Esophagus muscularis mucosa (tissue), 4 donors: ENCODE measurements at regions not wholly inside any gene's neighbourhood (a gene's known extent, or its start where the extent isn't known, plus 50 kb on each side); places are given as distances from the start of the nearest gene placed in this dataset.
A peak's percentile ranks its signal among the peaks of the same experiment; 100 is the strongest.

Experiments used
- DNase-seq: peaks from one replicate; pipeline ENCODE4 v3.0.0-alpha.2; 2017; ENCODE audit errors: extremely low spot score
- H3K27ac ChIP-seq, 4 donors: fragments of 200-600 bp; sonication (generic); replicated peaks in 1 of 4; 1 replicate in 3 of 4; 2 replicates in 1 of 4; pipeline ENCODE4 v1.5.1; 2016 to 2019; ENCODE audit warnings: mild to moderate bottlenecking in 1 of 4
- H3K27me3 ChIP-seq, 4 donors: fragments of 200-600 bp; sonication (generic); one replicate each; pipeline versions ENCODE4 v1.5.1 to v1.6.0; 2016 to 2019
- H3K36me3 ChIP-seq, 4 donors: fragments of 200-600 bp; sonication (generic); one replicate each; pipeline ENCODE4 v1.5.1; 2016 to 2019
- H3K4me1 ChIP-seq, 4 donors: fragments of 200-600 bp; sonication (generic); one replicate each; pipeline ENCODE4 v1.5.1; 2016 to 2019
- H3K4me3 ChIP-seq, 4 donors: fragments of 200-600 bp; sonication (generic); 1 replicate in 2 of 4; 2 replicates in 2 of 4; pipeline ENCODE4 v1.5.1; 2016 to 2019; ENCODE audit warnings: mild to moderate bottlenecking in 4 of 4, moderate library complexity in 1 of 4
- H3K9me3 ChIP-seq, 4 donors: fragments of 200-600 bp; sonication (generic); 1 replicate in 3 of 4; 2 replicates in 1 of 4; pipeline ENCODE4 v1.5.1; 2016 to 2019
- CTCF ChIP-seq, 3 experiments: fragments of 200-600 bp in 2 of 3; fragments of 450-650 bp in 1 of 3; sonication (generic) in 2 of 3; IDR thresholded peaks; one replicate each; pipeline ENCODE4 v1.5.1; 2017 to 2019; ENCODE audit warnings: antibody characterized with exemption in 3 of 3, mild to moderate bottlenecking in 2 of 3, moderate library complexity in 1 of 3
- EP300 ChIP-seq: sonication (generic); formaldehyde crosslinking; IDR thresholded peaks from one replicate; pipeline ENCODE4 v1.6.1; 2017; ENCODE audit warnings: antibody characterized with exemption
- POLR2A ChIP-seq: fragments of 450-650 bp; IDR thresholded peaks from one replicate; pipeline ENCODE4 v1.6.1; 2017; ENCODE audit warnings: antibody characterized with exemption, moderate library complexity, mild to moderate bottlenecking, low read depth
- POLR2AphosphoS5 ChIP-seq, 2 donors: sonication (generic); formaldehyde crosslinking; IDR thresholded peaks; one replicate each; pipeline ENCODE4 v1.6.1; 2017; ENCODE audit warnings: antibody characterized with exemption in 2 of 2
- WGBS: methylation state at CpG from one replicate; pipeline ENCODE4 v1.1.5; 2018; 5-methylcytosine and 5-hydroxymethylcytosine counted together
- intact Hi-C: fragments of 100-400 bp; cut with DNase I; formaldehyde crosslinking; loops from one replicate; pipeline ENCODE4 v1.15.1; 2023

DNA sequence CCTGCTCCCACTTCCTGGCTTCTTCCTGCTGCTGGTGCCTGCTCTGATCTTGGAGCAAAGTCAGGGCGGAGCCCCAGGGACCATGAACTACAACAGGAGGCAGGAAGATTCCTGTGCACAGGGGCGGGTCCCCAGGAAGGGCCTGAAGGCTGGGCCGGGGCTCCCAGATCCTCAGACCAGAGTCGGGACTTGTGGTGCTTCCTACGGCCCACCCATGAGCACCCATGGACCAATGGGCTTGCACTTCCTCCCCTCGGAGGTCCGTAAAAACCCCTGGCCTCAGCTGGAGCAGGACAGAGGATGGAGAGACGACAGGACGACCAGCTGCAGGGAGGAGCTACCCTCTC is 1287.1 kb downstream of the TMEM121 start:
- WGBS = 78% methylated on average over 2 of the region's 9 CpGs
- no peak overlapping the region for H3K27ac ChIP-seq
- intact Hi-C loops = no loop called here
- peaks cover 0 to 24% (median 0%) of the 10 kb centered on the region in 4 donors for H3K27me3 ChIP-seq
- DNase-seq = no peak
- TF ChIP-seq POLR2AphosphoS5 (IDR thresholded peaks at IDR 0.05) (no peak), CTCF (IDR thresholded peaks at IDR 0.05) (no peak), POLR2A (no peak), EP300 (no peak)
- H3K9me3 ChIP-seq = no peaks in the 10 kb centered on the region
- no peaks in the 10 kb centered on the region for H3K4me1 ChIP-seq
- no peak overlapping the region for H3K4me3 ChIP-seq
- H3K36me3 ChIP-seq = no peaks in the 10 kb centered on the region

DNA sequence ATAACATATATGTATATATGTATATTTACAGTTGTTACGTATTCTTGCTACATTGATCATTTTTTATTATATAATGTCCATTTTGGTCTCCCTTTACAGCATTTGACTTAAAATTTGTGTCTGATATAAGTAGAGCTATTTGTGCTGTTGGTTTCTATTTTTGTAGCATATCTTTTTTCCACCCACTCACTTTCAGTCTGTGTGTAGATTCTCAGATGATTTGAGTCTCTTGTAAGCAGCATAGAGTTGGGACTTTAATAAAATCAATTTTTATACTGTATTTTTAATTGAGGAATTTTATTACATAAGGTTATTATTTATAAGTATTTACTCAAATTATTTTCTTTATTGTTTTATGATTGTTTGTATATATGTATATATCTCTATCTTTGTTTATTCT is 1293.7 kb downstream of the TMEM121 start:
- Histone ChIP-seq H3K27me3 (peaks cover 0 to 6% (median 0%) of the 10 kb centered on the region in 4 donors), H3K36me3 (no peaks in the 10 kb centered on the region), H3K27ac (no peak overlapping the region), H3K4me3 (no peak overlapping the region), H3K4me1 (no peaks in the 10 kb centered on the region), H3K9me3 (no peaks in the 10 kb centered on the region)
- WGBS = 86% methylated on average over 1 of the region's 1 CpG
- DNase-seq = no peak
- intact Hi-C loops = no loop called here
- no peak for TF ChIP-seq EP300
- TF ChIP-seq POLR2AphosphoS5 (IDR thresholded peaks at IDR 0.05) = no peak
- no peak for TF ChIP-seq CTCF (IDR thresholded peaks at IDR 0.05)
- TF ChIP-seq POLR2A = no peak

- Histone ChIP-seq H3K36me3 (no peaks in the 10 kb centered on the region), H3K9me3 (no peaks in the 10 kb centered on the region), H3K4me1 (no peaks in the 10 kb centered on the region), H3K27ac (no peak overlapping the region), H3K4me3 (no peak overlapping the region), H3K27me3 (peaks cover 0 to 6% (median 0%) of the 10 kb centered on the region in 4 donors)
- peak; percentile 75 for DNase-seq
- TF ChIP-seq POLR2A (no peak), POLR2AphosphoS5 (IDR thresholded peaks at IDR 0.05) (no peak), EP300 (no peak), CTCF (IDR thresholded peaks at IDR 0.05) (no peak)
- intact Hi-C loops = no loop called here
Observed at GRCh38 chr14:106821119-106821518, 1294.7 kb downstream of the TMEM121 start.

GRCh38 chr14:106822905-106823304 is 1296.5 kb downstream of the TMEM121 start:
- no peaks in the 10 kb centered on the region for H3K36me3 ChIP-seq
- H3K4me1 ChIP-seq = no peaks in the 10 kb centered on the region
- intact Hi-C loops = no loop called here
- no peak for TF ChIP-seq EP300
- no peak for TF ChIP-seq POLR2A
- no peak for TF ChIP-seq POLR2AphosphoS5 (IDR thresholded peaks at IDR 0.05)
- no peak for TF ChIP-seq CTCF (IDR thresholded peaks at IDR 0.05)
- WGBS = 71% methylated on average over 7 of the region's 7 CpGs
- H3K9me3 ChIP-seq = no peaks in the 10 kb centered on the region
- peaks cover 0 to 6% (median 0%) of the 10 kb centered on the region in 4 donors for H3K27me3 ChIP-seq
- no peak overlapping the region for H3K27ac ChIP-seq
- no peak overlapping the region for H3K4me3 ChIP-seq
- peak; percentile 64 for DNase-seq

- peaks cover 0 to 6% (median 0%) of the 10 kb centered on the region in 4 donors for H3K27me3 ChIP-seq
- TF ChIP-seq POLR2A (no peak), EP300 (no peak), CTCF (IDR thresholded peaks at IDR 0.05) (no peak), POLR2AphosphoS5 (IDR thresholded peaks at IDR 0.05) (no peak)
- no peaks in the 10 kb centered on the region for H3K4me1 ChIP-seq
- H3K9me3 ChIP-seq = no peaks in the 10 kb centered on the region
- H3K27ac ChIP-seq = no peak overlapping the region
- WGBS = 79% methylated on average over 5 of the region's 7 CpGs
- H3K4me3 ChIP-seq = no peak overlapping the region
- intact Hi-C loops = no loop called here
- H3K36me3 ChIP-seq = no peaks in the 10 kb centered on the region
- peak; percentile 45 for DNase-seq
Observed at GRCh38 chr14:106823552-106823951, 1297.2 kb downstream of the TMEM121 start.
